NCI-H69 (cell line): ENCODE measurements at regions not wholly inside any gene's neighbourhood (a gene's known extent, or its start where the extent isn't known, plus 50 kb on each side); places are given as distances from the start of the nearest gene placed in this dataset.
A peak's percentile ranks its signal among the peaks of the same experiment; 100 is the strongest.
"Not testable (repeated sequence)": the region's sequence is repeated elsewhere in the genome, so short reads cannot be mapped to it uniquely, and the experiment has no call there.

Experiments used
- DNase-seq: peaks from one replicate; lab custom pipeline; 2025; lab: John Stamatoyannopoulos, UW

GRCh38 chr10:125269716-125270115 is 109.4 kb upstream of the CTBP2 start:
- no peak for DNase-seq

GRCh38 chr10:125266966-125267365 is 106.6 kb upstream of the CTBP2 start:
- no peak for DNase-seq

GRCh38 chr10:125266541-125266940 is 106.2 kb upstream of the CTBP2 start:
- no peak for DNase-seq

- DNase-seq = no peak
Observed at GRCh38 chr10:125265579-125265955, 105.2 kb upstream of the CTBP2 start.

GRCh38 chr10:125264757-125265578 is 104.6 kb upstream of the CTBP2 start:
- DNase-seq = no peak

GRCh38 chr10:125264091-125264490 is 103.7 kb upstream of the CTBP2 start:
- DNase-seq = no peak

- DNase-seq = no peak
Observed at GRCh38 chr10:125263551-125263950, 103.2 kb upstream of the CTBP2 start.

- DNase-seq = no peak
Observed at GRCh38 chr10:125262920-125263319, 102.6 kb upstream of the CTBP2 start.

- DNase-seq = no peak
Observed at GRCh38 chr10:125262409-125262808, 102.0 kb upstream of the CTBP2 start.

GRCh38 chr10:125261491-125262186 is 101.3 kb upstream of the CTBP2 start:
- DNase-seq = no peak

- DNase-seq = no peak
Observed at GRCh38 chr10:125260260-125260659, 99.9 kb upstream of the CTBP2 start.

GRCh38 chr10:125259651-125260050 is 99.3 kb upstream of the CTBP2 start:
- DNase-seq = no peak

- no peak for DNase-seq
Observed at GRCh38 chr10:125258676-125259075, 98.3 kb upstream of the CTBP2 start.

GRCh38 chr10:125257521-125258108 is 97.3 kb upstream of the CTBP2 start:
- DNase-seq = peak; percentile 10

GRCh38 chr10:125256026-125256425 is 95.7 kb upstream of the CTBP2 start:
- DNase-seq = no peak

GRCh38 chr10:125252937-125253336 is 92.6 kb upstream of the CTBP2 start:
- no peak for DNase-seq

GRCh38 chr10:125250834-125251233 is 90.5 kb upstream of the CTBP2 start:
- not testable (repeated sequence) for DNase-seq

GRCh38 chr10:125249948-125250347 is 89.6 kb upstream of the CTBP2 start:
- DNase-seq = no peak

GRCh38 chr10:125248489-125248888 is 88.1 kb upstream of the CTBP2 start:
- no peak for DNase-seq

- no peak for DNase-seq
Observed at GRCh38 chr10:125247576-125247975, 87.2 kb upstream of the CTBP2 start.

GRCh38 chr10:125243532-125244253 is 83.3 kb upstream of the CTBP2 start:
- DNase-seq = no peak

GRCh38 chr10:125238682-125239081 is 78.3 kb upstream of the CTBP2 start:
- DNase-seq = no peak
